ENCODE measurements at regions not wholly inside any gene's neighbourhood (a gene's known extent, or its start where the extent isn't known, plus 50 kb on each side); places are given as distances from the start of the nearest gene placed in this dataset.

- TF ChIP-seq CTCF (IDR thresholded peaks at IDR 0.05; ENCODE audit: insufficient read depth, low read length, poor library complexity, severe bottlenecking) = no peak
- H3K4me3 ChIP-seq (replicated peaks; ENCODE audit: low read depth, low read length) = no peak overlapping the region
- DNase-seq (ENCODE audit: extremely low read depth, insufficient read length) = no peak
- H3K27me3 ChIP-seq (replicated peaks; ENCODE audit: control insufficient read depth, insufficient read depth, low read length) = no peaks in the 10 kb centered on the region
- H3K36me3 ChIP-seq (ENCODE audit: control insufficient read depth, insufficient read depth, low read length) = no peaks in the 10 kb centered on the region
Measured at GRCh38 chr5:89712134-89712700, 697.3 kb downstream of the CETN3 start.

- no peak for TF ChIP-seq CTCF (IDR thresholded peaks at IDR 0.05; ENCODE audit: insufficient read depth, low read length, poor library complexity, severe bottlenecking)
- H3K36me3 ChIP-seq (ENCODE audit: control insufficient read depth, insufficient read depth, low read length) = no peaks in the 10 kb centered on the region
- no peak for DNase-seq (ENCODE audit: extremely low read depth, insufficient read length)
- no peak overlapping the region for H3K4me3 ChIP-seq (replicated peaks; ENCODE audit: low read depth, low read length)
- no peaks in the 10 kb centered on the region for H3K27me3 ChIP-seq (replicated peaks; ENCODE audit: control insufficient read depth, insufficient read depth, low read length)
Measured at GRCh38 chr5:89711526-89711925, 698.0 kb downstream of the CETN3 start.

GRCh38 chr5:89710006-89710405 lies 699.5 kb downstream of the CETN3 start:
- Histone ChIP-seq H3K36me3 (ENCODE audit: control insufficient read depth, insufficient read depth, low read length) (no peaks in the 10 kb centered on the region), H3K4me3 (replicated peaks; ENCODE audit: low read depth, low read length) (no peak overlapping the region), H3K27me3 (replicated peaks; ENCODE audit: control insufficient read depth, insufficient read depth, low read length) (no peaks in the 10 kb centered on the region)
- DNase-seq (ENCODE audit: extremely low read depth, insufficient read length) = no peak
- no peak for TF ChIP-seq CTCF (IDR thresholded peaks at IDR 0.05; ENCODE audit: insufficient read depth, low read length, poor library complexity, severe bottlenecking)

GRCh38 chr5:89707891-89708290 lies 701.7 kb downstream of the CETN3 start:
- TF ChIP-seq CTCF (IDR thresholded peaks at IDR 0.05; ENCODE audit: insufficient read depth, low read length, poor library complexity, severe bottlenecking) = no peak
- Histone ChIP-seq H3K4me3 (replicated peaks; ENCODE audit: low read depth, low read length) (no peak overlapping the region), H3K27me3 (replicated peaks; ENCODE audit: control insufficient read depth, insufficient read depth, low read length) (no peaks in the 10 kb centered on the region), H3K36me3 (ENCODE audit: control insufficient read depth, insufficient read depth, low read length) (no peaks in the 10 kb centered on the region)
- DNase-seq (ENCODE audit: extremely low read depth, insufficient read length) = no peak

GRCh38 chr5:89706731-89707130 lies 702.8 kb downstream of the CETN3 start:
- Histone ChIP-seq H3K36me3 (ENCODE audit: control insufficient read depth, insufficient read depth, low read length) (no peaks in the 10 kb centered on the region), H3K4me3 (replicated peaks; ENCODE audit: low read depth, low read length) (no peak overlapping the region), H3K27me3 (replicated peaks; ENCODE audit: control insufficient read depth, insufficient read depth, low read length) (no peaks in the 10 kb centered on the region)
- DNase-seq (ENCODE audit: extremely low read depth, insufficient read length) = no peak
- TF ChIP-seq CTCF (IDR thresholded peaks at IDR 0.05; ENCODE audit: insufficient read depth, low read length, poor library complexity, severe bottlenecking) = no peak

- no peak for DNase-seq (ENCODE audit: extremely low read depth, insufficient read length)
- TF ChIP-seq CTCF (IDR thresholded peaks at IDR 0.05; ENCODE audit: insufficient read depth, low read length, poor library complexity, severe bottlenecking) = no peak
- no peak overlapping the region for H3K4me3 ChIP-seq (replicated peaks; ENCODE audit: low read depth, low read length)
- H3K27me3 ChIP-seq (replicated peaks; ENCODE audit: control insufficient read depth, insufficient read depth, low read length) = no peaks in the 10 kb centered on the region
- H3K36me3 ChIP-seq (ENCODE audit: control insufficient read depth, insufficient read depth, low read length) = no peaks in the 10 kb centered on the region
Measured at GRCh38 chr5:89703817-89704216, 705.7 kb downstream of the CETN3 start.
